HT-29 (cell line): ENCODE measurements at regions not wholly inside any gene's neighbourhood (a gene's known extent, or its start where the extent isn't known, plus 50 kb on each side); places are given as distances from the start of the nearest gene placed in this dataset.
"Not testable (repeated sequence)": the region's sequence is repeated elsewhere in the genome, so short reads cannot be mapped to it uniquely, and the experiment has no call there.

ENCODE experiments used
- DNase-seq: peaks from one replicate; pipeline ENCODE4 v3.0.0-alpha.2; 2015; ENCODE audit warnings: low spot score

DNA sequence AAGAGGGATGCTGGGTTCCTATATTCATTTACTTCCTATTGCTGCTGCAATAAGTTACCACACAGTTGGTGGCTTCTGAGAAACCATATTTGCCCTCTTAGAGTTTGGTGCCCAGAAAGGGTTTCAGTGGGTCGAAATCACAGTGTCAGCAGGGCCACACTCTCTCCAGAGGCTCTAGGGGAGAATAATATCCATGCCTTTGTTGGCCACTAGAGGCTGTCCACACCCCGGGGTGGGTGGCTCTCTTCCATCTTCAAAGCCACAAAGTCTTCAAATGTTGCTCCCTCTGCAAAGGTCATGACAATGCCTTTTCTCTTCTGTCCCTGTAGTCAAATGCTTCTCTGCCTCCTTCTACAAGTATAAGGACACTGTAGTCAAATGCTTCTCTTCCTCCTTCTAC lies 989.4 kb downstream of the CCSER2 start:
- peak; percentile 20 for DNase-seq

DNA sequence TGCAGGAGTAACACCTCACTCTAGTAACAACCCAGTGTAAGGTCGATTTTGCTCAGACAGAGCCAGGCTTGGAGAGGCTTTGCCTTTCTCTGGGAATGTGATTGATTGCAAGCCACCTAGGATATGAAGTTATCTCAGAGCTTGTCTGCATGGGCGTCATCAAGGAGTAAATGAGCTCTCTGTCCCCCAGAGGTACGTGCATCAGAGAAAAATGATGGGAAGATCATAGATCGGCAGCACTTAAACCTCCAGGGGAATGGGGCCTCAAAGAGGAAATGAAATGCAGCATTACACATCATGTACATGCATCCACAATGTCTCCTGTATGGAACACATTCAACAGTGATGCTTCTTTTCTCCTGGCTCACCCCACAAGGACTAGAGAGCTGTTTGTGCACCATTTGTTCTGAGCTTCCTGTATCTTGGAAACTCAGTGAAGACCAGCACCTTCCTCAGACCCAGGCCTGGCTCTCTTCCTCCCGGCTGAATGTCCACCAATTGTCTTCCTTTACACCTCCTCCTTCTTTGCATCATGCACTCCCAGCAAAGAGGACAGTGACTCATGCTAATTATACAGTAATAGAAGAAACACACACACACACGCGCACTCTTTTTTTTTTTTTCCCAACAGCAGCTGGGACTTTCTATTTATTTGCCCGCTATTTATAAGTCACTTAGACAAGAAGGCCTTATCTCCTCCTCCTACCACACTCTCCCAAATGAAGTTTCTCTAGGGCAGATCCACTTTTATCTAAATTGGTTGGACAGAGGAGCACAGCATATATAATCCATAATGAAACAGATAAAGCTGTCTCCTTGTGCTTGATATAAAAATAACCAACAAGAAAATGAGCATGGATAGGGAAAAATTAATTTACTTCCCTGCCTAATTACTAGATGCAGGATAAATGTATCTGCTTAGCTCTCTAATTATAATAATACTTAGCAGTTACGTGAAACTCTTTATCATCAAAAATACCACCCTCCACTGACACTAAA lies 990.7 kb downstream of the CCSER2 start:
- DNase-seq: no peak

DNA sequence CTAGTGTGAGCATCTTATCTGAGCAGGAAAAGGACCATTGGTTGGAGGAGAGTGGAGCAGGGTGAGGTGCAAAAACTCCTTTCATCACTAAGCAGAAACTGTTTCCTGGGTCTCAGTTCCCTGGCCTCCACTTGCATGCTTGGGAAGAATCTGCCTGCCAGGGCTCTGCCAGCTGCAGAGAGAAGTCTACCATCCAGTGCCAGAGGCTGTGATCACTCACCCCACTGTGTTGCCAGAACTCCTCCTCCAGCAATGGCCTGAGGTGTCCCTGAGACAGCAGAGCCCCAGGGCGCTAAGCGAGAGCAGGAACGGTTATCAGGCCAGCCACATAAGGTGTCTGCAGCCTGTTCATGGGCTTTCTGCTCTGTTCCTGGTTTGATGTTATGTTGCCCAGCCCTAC lies 991.4 kb downstream of the CCSER2 start:
- DNase-seq: no peak

DNA sequence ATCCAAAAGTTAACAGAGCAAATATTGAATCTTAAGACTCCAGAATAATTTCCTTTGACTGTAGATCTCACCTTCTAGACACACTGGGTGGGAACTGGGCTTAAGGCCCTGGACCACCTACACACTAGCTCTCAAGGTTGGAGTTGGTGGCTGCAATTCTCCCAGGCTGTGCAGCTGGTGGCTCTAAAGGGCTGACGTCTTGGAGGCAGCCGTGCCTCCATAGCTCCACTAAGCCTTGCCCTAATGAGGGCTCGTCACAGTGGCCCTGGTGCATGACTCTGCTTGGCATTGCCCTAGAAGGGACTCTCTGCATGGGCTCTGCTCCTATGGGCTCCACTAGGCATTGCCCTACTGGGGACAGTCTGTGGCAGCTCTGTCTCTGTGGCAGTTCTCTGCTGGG lies 1005.2 kb downstream of the CCSER2 start:
- DNase-seq: no peak

DNA sequence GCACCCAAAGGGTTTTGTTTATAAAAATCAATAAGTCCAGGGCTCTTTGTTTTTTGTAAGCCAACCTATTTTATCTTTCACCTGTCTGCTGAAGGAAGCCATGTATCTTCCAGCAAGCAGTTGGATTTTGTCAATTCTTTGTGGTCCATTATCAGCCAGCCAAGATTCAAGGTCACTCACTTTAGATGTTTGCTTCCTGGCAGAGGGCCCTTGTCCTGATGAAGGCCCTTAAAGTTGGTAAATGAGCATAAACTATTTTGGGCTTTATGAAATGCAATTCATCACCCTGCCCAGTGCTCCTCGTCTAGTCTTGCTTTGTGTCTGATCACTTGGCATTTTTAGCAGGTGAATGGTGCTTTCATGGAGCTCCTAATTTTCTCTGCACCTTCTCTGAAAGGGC lies 1004.2 kb downstream of the GRID1 start:
- no peak for DNase-seq

DNA sequence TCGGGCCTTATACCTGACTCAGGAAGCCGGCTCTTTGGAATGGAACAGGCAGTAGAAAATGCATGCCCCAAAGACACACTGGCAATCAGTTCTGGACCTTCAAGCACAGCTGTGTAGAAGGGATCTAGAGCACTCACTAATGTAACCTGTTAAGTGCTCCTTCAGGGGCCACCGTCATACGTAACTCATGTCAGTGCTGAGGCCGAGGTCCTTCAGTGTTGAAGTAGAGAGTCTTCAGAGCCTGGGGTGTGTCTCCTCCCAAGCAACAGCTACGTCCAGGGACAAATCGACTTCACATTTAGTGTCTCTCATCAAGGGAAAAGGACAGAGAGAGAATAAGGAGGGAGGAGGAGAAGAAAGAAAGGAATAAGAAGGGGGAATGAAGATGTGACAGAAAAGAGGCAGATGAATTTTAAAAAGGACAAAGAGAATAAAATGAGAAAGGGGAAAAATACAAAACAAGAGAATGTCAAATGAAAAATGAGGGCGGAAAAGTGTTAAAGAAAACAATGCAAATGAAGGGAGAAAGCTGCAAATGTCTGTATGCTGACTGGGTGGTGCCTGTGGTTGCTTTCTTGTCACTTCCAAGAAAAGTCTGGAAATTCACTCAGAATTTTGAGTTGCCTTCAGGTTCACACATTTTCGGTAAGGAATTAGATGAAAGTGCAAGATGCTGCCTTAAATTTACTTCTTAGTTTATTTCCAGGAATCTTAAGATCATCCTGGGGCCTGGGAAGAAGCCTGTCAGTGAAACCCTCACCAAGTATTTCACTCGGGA lies 989.4 kb downstream of the GRID1 start:
- DNase-seq: no peak

DNA sequence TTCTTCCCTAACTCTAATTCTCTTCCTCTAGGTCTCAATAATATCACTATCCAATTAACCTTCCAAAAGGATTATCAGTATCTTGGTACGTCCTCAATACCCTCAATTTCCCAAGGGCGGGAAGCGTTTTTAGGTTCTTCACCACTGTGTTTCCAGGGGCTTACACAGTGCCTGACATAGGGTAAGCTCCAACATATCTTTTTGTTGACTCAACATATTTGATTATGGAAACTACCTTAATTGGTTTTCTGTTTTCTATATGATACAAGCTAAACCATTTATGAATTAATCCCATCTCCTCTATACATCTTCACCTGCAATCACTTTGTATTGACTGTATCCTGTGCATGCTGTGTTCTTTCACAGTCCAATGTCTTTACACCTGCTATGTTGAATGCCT lies 987.3 kb downstream of the GRID1 start:
- DNase-seq: no peak

DNA sequence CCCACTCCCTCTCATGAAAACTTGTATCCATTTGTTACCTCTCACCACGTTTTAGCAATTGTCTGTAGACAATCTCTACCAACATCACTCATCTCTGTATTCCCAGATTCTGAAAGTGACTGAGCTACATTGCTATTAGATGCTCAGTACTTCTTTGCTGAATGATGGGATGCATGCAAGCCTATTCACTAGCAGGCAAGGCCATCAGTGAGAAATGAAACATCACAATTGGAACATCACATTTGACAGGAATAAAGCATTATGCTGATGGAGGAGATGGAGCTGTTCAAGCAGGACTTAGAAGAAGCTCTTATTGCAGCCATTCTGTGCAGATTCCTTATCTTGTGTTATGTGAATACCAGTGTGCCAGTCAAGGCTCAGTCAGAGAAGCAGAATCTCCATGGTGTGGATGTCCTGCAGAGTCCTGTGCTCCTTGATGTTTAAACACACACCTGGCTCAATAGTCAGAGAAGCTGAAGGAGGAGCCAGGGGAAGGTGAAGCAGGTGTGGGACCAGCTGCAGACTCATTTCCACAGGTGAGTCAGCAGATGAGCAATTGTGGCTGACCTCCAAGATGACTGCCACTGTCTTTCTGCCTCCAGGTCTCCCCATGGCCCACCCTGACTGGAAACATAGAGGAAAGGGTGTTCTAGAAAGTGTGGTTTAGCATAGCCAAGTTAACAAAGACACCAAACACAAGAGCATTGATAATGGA lies 965.5 kb downstream of the GRID1 start:
- DNase-seq: no peak

DNA sequence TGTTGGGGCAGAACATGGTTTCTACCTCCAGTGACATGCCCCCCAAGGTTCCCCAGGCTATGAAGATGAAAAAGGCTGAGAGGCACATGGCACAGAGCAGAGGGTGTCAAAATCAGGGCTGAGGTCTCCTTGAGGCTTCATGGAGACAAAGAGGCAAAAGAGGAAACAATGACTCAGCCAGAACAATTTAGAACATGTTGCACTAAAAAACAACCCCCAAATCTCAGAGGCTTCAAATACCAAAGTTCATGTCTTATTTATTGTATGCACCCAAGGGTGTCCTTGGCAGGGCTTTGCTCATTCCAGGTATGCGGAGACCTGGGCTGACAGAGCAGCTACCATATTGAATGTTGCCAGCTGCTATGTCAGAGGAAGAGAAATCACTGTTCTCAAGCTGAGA lies 964.1 kb downstream of the GRID1 start:
- DNase-seq: no peak

DNA sequence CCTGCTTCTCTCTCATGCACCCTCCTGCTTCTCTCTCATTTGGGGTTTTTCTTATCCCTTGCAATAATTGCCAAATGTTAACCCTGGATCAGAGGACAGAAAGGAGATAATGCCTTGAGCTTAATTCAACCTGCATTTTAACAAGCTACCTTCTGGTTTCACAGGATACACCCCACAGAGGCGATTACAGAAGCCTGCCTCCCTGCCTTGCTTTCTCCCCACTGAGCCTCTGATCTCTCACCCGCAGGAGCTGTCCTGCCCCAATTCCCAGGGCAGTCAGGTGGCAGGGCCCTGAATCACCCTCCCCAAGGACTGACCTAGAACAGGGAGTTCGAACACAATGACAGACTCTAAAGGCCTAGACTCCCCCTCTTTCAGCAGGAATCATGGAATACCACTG lies 959.5 kb downstream of the GRID1 start:
- DNase-seq: no peak

DNA sequence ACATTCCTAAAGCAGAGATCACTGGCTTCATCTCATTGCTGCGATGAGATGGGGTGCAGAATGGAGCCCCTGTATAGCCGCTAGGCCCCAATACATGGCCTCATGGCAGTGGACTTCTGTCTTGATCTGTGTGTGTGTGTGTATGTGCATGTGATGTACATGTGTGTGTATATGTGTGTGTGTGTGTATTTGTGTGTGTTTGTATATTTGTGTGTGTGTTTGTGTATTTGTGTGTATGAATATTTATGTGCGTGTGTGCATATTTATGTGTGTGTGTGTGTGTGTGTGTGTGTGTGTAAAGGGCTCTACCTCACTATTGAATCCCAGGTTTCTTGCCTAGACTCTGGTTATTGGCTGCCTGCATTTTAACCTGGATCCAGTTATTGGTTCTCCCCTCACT lies 958.2 kb downstream of the GRID1 start:
- no peak for DNase-seq

DNA sequence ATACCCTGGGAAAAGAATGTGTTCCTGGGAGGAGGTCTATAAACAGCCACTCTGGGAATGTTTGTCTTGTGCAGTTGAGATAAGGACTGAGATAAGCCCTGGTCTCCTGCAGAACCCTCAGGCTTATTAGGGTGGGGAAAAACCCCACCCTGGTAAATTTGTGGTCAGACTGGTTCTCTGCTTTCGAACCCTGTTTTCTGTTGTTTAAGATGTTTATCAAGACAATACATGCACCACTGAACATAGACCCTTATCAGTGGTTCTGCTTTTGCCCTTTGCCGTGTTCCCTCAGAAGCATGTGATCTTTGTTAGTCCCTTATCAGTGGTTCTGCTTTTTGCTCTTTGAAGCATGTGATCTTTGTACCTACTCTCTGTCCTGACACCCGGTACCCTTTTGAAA lies 956.0 kb downstream of the GRID1 start:
- DNase-seq: not testable (repeated sequence)

DNA sequence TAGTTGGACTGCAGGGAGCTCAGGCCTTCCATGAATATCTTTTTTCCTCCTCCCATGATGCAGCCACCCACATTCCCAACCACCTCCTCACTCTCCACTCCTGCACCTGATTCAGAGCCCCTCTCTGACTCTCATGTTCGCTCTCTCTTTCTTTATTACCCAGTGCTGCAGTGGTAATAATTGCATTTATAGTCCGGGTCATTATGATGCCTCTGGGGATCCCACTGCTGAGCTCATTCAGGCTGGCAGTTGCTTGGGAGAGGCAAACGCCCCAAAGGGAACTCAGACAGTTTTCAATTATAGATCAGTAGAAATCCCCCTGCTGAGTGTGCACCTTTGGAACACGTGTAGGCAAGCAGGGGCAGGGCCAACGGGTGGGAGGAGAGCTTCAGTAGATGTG lies 953.0 kb downstream of the GRID1 start:
- no peak for DNase-seq

DNA sequence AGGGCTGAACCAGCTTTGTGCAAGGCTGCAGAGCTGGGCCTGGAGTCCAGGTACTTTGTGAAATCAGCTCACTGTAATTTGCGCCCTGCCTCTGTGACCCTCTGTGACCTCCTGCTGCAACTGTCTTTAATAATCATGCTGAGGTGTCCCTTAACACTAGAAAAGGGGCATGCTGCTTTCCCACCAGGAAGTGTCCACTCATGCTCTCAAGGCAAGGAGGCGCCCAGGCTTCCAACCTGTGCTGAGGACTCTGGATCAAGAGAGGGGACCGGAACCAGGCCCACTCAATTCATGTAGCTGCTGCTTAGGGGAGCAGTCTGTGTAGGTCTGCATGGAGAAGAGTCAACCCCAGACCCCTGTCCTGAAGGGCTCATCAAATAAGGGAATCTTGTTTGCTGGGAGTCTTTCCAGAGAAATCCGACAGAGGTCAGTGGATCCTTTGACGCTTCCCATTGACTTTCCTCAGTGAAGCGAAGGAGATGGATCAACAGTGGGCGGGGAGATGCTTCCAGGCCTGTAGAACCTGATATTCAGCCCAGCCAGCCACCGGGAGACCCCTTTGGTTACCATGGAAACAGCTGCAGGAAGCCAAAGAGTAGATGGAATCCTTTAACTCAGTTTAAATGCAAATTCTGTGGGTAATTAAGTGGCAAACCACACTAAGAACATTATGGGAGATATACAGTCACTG lies 945.9 kb downstream of the GRID1 start:
- peak; percentile 16 for DNase-seq

DNA sequence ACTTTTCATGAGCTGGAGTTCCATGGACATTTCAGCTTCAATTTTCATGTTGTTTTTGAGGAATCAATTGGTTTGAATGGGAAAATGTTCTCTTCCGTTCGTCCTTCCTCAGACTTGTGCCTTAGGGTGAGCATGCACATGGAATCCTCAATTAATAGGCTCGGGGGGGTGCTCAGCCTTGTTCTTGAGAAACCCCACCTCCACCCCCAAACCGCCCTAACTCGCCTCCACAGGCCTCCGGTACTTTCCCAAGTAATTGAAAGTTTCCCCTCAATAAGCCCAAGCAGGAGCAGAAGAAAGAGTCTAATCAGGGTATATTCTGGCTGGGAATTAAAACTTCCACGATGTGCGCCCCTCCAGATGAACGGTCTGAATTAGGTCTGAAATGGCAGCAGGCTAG lies 945.2 kb downstream of the GRID1 start:
- DNase-seq: no peak

DNA sequence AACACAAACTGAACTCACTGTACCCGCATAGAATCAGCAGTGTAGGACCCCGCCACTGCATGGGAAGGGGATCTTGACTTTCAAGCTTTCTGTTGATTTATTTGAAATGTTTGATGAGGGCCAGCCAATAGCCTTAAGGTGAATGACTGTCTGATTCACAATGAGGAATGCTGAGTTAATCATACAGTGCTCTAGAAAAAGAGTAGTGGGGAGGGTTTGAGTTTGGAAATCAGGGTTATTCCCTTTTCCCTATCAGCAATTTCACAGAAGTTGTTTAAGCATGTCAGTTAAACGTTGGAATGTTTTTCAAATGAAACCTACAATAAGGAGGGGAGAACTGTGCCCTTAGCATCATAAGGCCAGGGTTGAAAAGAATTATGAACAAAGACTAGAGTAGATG lies 937.5 kb downstream of the GRID1 start:
- DNase-seq: no peak

DNA sequence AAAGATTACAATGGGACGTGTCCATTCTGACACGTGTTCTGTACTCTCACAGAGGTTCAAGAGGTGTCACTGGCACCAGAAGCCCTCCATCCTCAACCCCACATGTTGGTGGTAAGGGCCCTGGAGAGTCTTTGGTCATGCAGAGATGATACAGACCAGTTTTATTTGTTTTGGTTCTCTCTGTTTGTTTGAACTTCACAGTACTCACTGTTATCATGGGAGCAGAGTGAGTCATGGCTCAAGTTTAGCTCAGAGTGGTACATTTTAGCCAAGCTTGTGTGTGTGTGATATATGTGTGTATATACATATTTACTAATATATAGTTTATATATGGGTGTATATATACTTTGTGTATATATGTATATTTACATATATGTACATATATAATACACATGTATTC lies 935.6 kb downstream of the GRID1 start:
- DNase-seq: no peak

DNA sequence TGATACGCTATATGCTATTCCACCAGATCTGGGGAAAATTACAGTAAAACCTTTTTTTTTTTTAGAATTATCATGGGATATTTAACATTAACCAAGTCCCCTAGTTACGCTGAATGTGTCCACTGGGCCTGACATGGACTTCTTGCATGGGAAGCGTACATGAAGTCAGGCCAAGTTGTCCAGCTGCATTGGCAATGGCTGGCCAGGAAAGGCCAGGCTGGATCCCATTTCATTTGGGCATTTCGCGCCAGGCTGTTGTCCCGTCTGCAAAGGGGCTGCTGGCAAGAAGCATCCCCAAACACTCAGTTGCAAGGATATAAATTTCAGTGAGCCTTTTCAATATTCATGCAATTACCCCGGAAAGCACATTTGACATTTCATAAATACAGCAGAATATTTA lies 933.3 kb downstream of the GRID1 start:
- DNase-seq: no peak

DNA sequence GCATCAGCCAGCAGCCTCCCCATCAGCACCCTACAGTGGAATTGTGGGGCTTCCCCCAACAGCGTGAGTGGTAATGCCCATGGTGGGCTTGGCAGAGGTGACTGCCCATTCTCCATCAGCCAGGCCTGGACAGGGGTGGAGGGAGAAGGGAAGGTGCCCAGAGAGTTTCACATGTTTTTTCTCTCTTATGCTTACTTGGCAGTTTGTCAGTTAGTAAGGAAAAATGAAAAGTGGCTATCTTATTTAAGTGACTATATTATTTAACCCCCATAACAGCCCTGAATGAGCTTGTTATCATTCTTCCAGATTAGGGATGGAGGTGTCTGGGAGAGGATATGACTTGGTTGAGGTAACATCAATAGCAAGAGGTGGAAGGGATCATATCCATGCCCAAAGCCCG lies 921.7 kb downstream of the GRID1 start:
- no peak for DNase-seq

DNA sequence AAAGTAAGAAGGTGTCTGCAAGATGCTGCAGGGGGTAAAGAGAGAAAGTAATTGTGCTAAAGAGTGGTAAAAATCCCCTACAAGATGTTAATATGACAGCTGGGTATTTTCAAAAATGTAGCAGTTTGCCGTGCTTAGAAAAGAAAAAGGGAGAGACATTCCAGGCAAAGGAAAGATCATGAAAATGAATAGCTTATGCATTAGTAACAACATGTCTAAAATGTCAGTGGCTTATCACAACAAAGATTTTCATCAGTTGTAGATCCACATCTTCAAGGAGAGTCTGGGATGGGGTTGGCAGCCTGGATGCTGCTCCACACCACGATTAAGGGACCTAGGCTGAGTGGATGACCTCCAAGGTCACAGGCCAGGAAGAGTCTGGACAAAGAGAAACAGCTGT lies 920.9 kb downstream of the GRID1 start:
- DNase-seq: no peak

DNA sequence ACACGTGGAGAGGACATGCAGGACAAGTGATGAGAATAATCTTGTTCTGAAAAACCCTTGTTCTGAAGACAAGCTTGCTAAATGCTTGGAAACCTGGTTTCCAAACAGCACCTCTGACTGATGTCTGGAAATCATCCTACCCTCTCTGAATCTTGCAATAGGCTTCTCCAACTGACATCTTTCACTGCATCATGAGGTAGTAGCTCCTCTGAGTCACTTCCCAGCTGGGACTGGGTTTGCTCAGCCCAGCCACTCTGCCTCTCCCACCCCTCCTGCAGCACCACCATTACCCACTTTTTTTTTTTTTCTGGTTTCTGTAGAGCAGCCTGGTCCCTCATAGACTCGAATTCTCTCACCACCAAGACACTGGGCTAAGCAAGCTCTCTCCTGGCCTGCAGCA lies 919.8 kb downstream of the GRID1 start:
- DNase-seq: no peak

DNA sequence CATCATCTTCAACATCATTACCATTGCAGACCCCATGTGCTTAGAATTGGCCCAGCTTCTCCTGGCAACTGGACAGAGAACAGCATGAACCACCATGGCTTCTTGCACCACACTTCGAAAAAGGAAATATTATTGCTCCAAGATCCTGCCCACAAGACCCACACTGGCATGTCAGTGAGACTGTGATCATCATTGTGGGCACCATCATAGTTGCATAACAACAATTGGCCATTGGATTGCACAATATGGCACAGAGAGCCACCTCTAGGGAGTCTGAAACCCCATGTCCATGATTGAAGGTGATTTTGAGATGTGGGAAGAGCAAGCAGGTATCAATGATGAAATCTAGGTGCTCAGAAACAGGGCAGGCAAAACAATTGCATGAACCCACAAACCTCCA lies 918.9 kb downstream of the GRID1 start:
- no peak for DNase-seq
